Vagina (tissue), 2 donors: ENCODE measurements at regions not wholly inside any gene's neighbourhood (a gene's known extent, or its start where the extent isn't known, plus 50 kb on each side); places are given as distances from the start of the nearest gene placed in this dataset.

Experiments
- DNase-seq, 2 donors: peaks; one replicate each; pipeline ENCODE4 v3.0.0-alpha.2; 2017; ENCODE audit errors: extremely low spot score in 2 of 2
- H3K27ac ChIP-seq: fragments of 200-600 bp; sonication (generic); one replicate; pipeline ENCODE4 v1.5.1; 2019
- H3K27me3 ChIP-seq: fragments of 200-600 bp; sonication (generic); one replicate; pipeline ENCODE4 v1.5.1; 2019
- H3K36me3 ChIP-seq, 2 donors: fragments of 200-600 bp; sonication (generic); one replicate each; pipeline ENCODE4 v1.5.1; 2017 to 2019
- H3K4me1 ChIP-seq: fragments of 200-600 bp; sonication (generic); one replicate; pipeline ENCODE4 v1.5.1; 2019
- H3K4me3 ChIP-seq, 2 donors: fragments of 200-600 bp; sonication (generic); 1 replicate in 1 of 2; 2 replicates in 1 of 2; pipeline ENCODE4 v1.5.1; 2016 to 2019
- H3K9me3 ChIP-seq: fragments of 200-600 bp; sonication (generic); one replicate; pipeline ENCODE4 v1.5.1; 2019
- CTCF ChIP-seq, 3 experiments: fragments of 450-650 bp in 2 of 3; fragments of 200-600 bp in 1 of 3; sonication (generic) in 1 of 3; IDR thresholded peaks; one replicate each; pipeline ENCODE4 v1.5.1; 2017 to 2019; ENCODE audit warnings: antibody characterized with exemption in 3 of 3, mild to moderate bottlenecking in 2 of 3, moderate library complexity in 2 of 3
- POLR2A ChIP-seq, 2 donors: fragments of 450-650 bp; IDR thresholded peaks; one replicate each; pipeline ENCODE4 v1.6.1; 2017; ENCODE audit warnings: antibody characterized with exemption in 2 of 2, mild to moderate bottlenecking in 2 of 2, moderate library complexity in 2 of 2
- POLR2AphosphoS5 ChIP-seq, 2 donors: sonication (generic); formaldehyde crosslinking; IDR thresholded peaks; one replicate each; pipeline ENCODE4 v1.9.0; 2017; ENCODE audit warnings: antibody characterized with exemption in 2 of 2, mild to moderate bottlenecking in 2 of 2, low read depth in 1 of 2; ENCODE audit not compliant: insufficient read depth in 1 of 2
- intact Hi-C: fragments of 100-400 bp; cut with DNase I; formaldehyde crosslinking; loops from one replicate; pipeline ENCODE4 v1.15.1; 2023

DNA sequence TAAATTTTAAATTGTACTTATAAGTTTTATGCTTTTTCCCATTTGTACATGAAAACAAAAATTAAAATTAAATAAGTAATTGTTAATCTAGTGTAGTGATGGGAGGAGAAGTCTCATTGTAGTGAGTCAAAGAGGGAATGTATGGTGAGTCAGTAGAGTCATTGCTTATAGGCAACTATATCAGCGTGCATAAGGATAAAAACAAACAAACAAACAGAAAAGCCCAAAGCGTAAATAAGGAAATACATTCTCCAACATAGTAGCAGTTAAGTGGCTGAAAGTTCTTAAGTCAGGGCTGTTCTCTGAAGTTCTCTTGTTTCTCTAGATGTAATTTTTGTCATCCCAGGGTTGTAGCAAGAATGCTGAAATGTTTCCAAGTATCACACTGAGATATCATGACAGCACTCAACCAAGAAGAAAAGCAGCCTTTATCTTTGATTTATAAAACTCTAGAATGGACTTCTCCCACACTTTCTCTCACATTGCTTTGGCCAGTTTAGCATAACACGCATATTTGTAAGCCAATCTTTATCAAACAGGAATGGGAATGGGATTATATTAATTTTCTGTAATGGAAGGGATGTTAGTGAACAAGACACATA, 184.1 kb upstream of the TP63 start:
- no peaks in the 10 kb centered on the region for H3K9me3 ChIP-seq
- no peaks in the 10 kb centered on the region for H3K4me1 ChIP-seq
- intact Hi-C loops = no loop called here
- TF ChIP-seq POLR2AphosphoS5 (IDR thresholded peaks at IDR 0.05; ENCODE audit: insufficient read depth in 1 of 2, low read depth in 1 of 2) (no peak), CTCF (IDR thresholded peaks at IDR 0.05) (no peak), POLR2A (IDR thresholded peaks at IDR 0.05) (no peak)
- H3K4me3 ChIP-seq = no peak overlapping the region
- H3K27me3 ChIP-seq = no peaks in the 10 kb centered on the region
- no peaks in the 10 kb centered on the region for H3K36me3 ChIP-seq
- no peak for DNase-seq
- no peak overlapping the region for H3K27ac ChIP-seq

- H3K27me3 ChIP-seq = no peaks in the 10 kb centered on the region
- H3K27ac ChIP-seq = no peak overlapping the region
- H3K36me3 ChIP-seq = no peaks in the 10 kb centered on the region
- no peak for DNase-seq
- no peak overlapping the region for H3K4me3 ChIP-seq
- no peak for TF ChIP-seq POLR2A (IDR thresholded peaks at IDR 0.05)
- TF ChIP-seq CTCF (IDR thresholded peaks at IDR 0.05) = no peak
- no peak for TF ChIP-seq POLR2AphosphoS5 (IDR thresholded peaks at IDR 0.05; ENCODE audit: insufficient read depth in 1 of 2, low read depth in 1 of 2)
- intact Hi-C loops = no loop called here
- H3K9me3 ChIP-seq = no peaks in the 10 kb centered on the region
- no peaks in the 10 kb centered on the region for H3K4me1 ChIP-seq
Observed at GRCh38 chr3:189449084-189449483, 182.1 kb upstream of the TP63 start.

DNA sequence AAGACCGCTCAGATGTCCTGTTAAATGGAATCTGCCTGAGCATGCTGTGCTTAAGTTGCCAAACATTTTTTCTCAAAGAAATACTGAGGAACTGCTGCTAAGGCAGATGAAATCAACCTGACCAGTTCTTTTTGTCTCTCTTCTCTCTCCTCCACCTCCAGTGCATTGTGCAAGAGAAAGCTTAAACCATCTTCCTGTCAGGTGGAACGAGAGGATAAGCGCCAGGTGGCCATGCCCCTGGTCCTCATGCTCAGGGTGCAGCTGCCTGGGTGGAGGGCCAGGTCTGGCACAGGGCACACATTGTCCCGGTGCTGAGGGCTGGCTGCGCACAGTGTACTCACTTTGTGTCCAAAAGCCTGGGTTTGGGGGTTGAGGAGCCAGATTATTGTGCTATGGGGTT, 176.2 kb upstream of the TP63 start:
- TF ChIP-seq POLR2AphosphoS5 (IDR thresholded peaks at IDR 0.05; ENCODE audit: insufficient read depth in 1 of 2, low read depth in 1 of 2) (peak in 1 of 2 donors; percentile 39), CTCF (IDR thresholded peaks at IDR 0.05) (no peak)
- no peak overlapping the region for H3K27ac ChIP-seq

GRCh38 chr3:189455641-189456417, 175.4 kb upstream of the TP63 start:
- intact Hi-C loops = no loop called here
- no peaks in the 10 kb centered on the region for H3K27me3 ChIP-seq

More for the DNA sequence above, 176.2 kb upstream of the TP63 start:
- H3K9me3 ChIP-seq = no peaks in the 10 kb centered on the region
- no peaks in the 10 kb centered on the region for H3K36me3 ChIP-seq
- no peak for DNase-seq
- H3K27me3 ChIP-seq = no peaks in the 10 kb centered on the region
- no peak overlapping the region for H3K4me3 ChIP-seq
- H3K4me1 ChIP-seq = no peaks in the 10 kb centered on the region
- intact Hi-C loops = no loop called here

DNA sequence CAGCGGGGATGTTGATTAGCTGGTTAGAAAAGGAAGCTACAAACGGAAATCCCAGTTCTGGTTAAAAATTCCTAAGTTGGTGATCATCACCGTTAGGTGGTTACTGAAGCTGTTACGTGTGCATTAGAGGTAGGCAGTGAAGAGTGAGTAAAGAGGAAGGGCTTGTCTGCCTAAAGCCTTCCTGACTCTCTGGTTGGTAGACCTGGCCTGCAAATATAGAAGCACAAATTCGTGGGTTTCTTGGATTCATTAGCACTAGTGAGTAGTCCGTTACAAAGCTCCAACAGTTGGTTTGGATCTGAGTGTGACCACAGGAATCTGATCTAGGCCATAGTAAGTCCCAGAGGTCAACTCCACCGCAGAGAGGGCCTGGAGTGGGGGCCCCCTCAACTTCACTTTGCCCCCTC, 174.0 kb upstream of the TP63 start:
- Histone ChIP-seq H3K4me1 (no peaks in the 10 kb centered on the region), H3K9me3 (no peaks in the 10 kb centered on the region), H3K27ac (no peak overlapping the region), H3K36me3 (no peaks in the 10 kb centered on the region), H3K27me3 (no peaks in the 10 kb centered on the region), H3K4me3 (no peak overlapping the region)
- no peak for TF ChIP-seq POLR2AphosphoS5 (IDR thresholded peaks at IDR 0.05; ENCODE audit: insufficient read depth in 1 of 2, low read depth in 1 of 2)
- no peak for TF ChIP-seq POLR2A (IDR thresholded peaks at IDR 0.05)
- no peak for TF ChIP-seq CTCF (IDR thresholded peaks at IDR 0.05)
- DNase-seq = no peak
- intact Hi-C loops = no loop called here

More at GRCh38 chr3:189455641-189456417, 175.4 kb upstream of the TP63 start:
- Histone ChIP-seq H3K36me3 (no peaks in the 10 kb centered on the region), H3K4me3 (no peak overlapping the region), H3K4me1 (no peaks in the 10 kb centered on the region), H3K27ac (no peak overlapping the region), H3K9me3 (no peaks in the 10 kb centered on the region)
- no peak for TF ChIP-seq POLR2AphosphoS5 (IDR thresholded peaks at IDR 0.05; ENCODE audit: insufficient read depth in 1 of 2, low read depth in 1 of 2)
- DNase-seq = no peak
